Gastroesophageal sphincter (tissue), 3 donors: ENCODE measurements at regions not wholly inside any gene's neighbourhood (a gene's known extent, or its start where the extent isn't known, plus 50 kb on each side); places are given as distances from the start of the nearest gene placed in this dataset.

Experiments used
- POLR2A ChIP-seq, 2 donors: fragments of 450-650 bp; IDR thresholded peaks; one replicate each; pipeline ENCODE4 v1.6.1; 2017; ENCODE audit warnings: antibody characterized with exemption in 2 of 2, mild to moderate bottlenecking in 2 of 2, moderate library complexity in 1 of 2
- TF ChIP-seq, protein P1 (sequence below), 4 experiments: fragments of 200-600 bp in 2 of 4; fragments of 450-650 bp in 2 of 4; sonication (generic) in 1 of 4; IDR thresholded peaks; one replicate each; pipeline ENCODE4 v1.5.1; 2017 to 2019; ENCODE audit warnings: antibody characterized with exemption in 4 of 4, mild to moderate bottlenecking in 2 of 4, moderate library complexity in 2 of 4

DNA sequence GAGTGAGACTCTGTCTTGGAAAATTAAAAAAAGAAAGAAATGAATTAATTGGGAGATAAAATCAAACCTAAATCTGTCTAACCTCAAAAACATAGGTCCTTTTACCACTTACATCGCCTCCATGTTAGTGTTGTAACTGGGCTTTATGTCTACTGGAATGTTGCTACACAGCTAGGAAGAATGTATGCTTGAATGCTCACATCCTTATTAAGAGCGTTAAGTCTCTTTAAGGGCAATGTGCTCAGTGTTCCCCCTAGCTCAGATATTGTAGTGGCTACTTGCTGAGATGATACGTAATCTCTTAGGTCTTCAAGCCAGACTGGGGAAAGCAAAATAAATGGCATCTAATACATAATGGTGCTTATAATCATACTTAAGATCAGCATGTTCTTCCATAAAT, 1072.8 kb downstream of the PDHA2 start:
- TF ChIP-seq POLR2A (IDR thresholded peaks at IDR 0.05): no peak
- TF ChIP-seq, protein P1, sequence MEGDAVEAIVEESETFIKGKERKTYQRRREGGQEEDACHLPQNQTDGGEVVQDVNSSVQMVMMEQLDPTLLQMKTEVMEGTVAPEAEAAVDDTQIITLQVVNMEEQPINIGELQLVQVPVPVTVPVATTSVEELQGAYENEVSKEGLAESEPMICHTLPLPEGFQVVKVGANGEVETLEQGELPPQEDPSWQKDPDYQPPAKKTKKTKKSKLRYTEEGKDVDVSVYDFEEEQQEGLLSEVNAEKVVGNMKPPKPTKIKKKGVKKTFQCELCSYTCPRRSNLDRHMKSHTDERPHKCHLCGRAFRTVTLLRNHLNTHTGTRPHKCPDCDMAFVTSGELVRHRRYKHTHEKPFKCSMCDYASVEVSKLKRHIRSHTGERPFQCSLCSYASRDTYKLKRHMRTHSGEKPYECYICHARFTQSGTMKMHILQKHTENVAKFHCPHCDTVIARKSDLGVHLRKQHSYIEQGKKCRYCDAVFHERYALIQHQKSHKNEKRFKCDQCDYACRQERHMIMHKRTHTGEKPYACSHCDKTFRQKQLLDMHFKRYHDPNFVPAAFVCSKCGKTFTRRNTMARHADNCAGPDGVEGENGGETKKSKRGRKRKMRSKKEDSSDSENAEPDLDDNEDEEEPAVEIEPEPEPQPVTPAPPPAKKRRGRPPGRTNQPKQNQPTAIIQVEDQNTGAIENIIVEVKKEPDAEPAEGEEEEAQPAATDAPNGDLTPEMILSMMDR (IDR thresholded peaks at IDR 0.05): no peak
